A549 (cell line): ENCODE measurements at regions not wholly inside any gene's neighbourhood (a gene's known extent, or its start where the extent isn't known, plus 50 kb on each side); places are given as distances from the start of the nearest gene placed in this dataset.

Source experiments
- ATAC-seq, 2 experiments: fragments of 200-7000 bp in 1 of 2; fragments of >200 bp in 1 of 2; cut with Nextera tagmentation in 1 of 2; cut with Tn5 transposase in 1 of 2; 3 replicates each; pipeline versions ENCODE4 v1.8.0 to v1.9.1; 2018 to 2020; ENCODE audit warnings: mild to moderate bottlenecking in 1 of 2, moderate library complexity in 1 of 2
- CTCF ChIA-PET: fragments of 300-600 bp; sonication (Branson Sonifier 250); formaldehyde crosslinking; extraction: SDS; loops from one replicate; lab custom pipeline; 2021; ENCODE audit warnings: antibody characterized with exemption, inconsistent platforms; lab: Yijun Ruan, JAX
- POLR2A ChIA-PET: fragments of 350-600 bp; formaldehyde crosslinking; extraction: SDS; loops from one replicate; lab custom pipeline; 2021; ENCODE audit warnings: antibody characterized with exemption, inconsistent platforms; lab: Yijun Ruan, JAX
- DNase-seq, 2 experiments: peaks; one replicate each; pipeline versions ENCODE4 v3.0.0 to v3.0.0-alpha.2; 2011 to 2016; ENCODE audit warnings: low read depth in 1 of 2, low spot score in 1 of 2
- FAIRE-seq: peaks from 2 replicates; lab custom pipeline; 2011; peaks lifted over from hg19 to GRCh38; lab: Jason Lieb, UNC
- H3K27ac ChIP-seq, 2 experiments: fragments of >200 bp; sonication (Bioruptor Twin); formaldehyde crosslinking; 3 replicates each; pipeline ENCODE4 v1.5.1; 2016 to 2017
- H3K4me1 ChIP-seq: fragments of >200 bp; sonication (Bioruptor Twin); formaldehyde crosslinking; 3 replicates; pipeline ENCODE4 v1.6.1; 2016
- H3K4me2 ChIP-seq: fragments of >200 bp; sonication (Bioruptor Twin); formaldehyde crosslinking; 3 replicates; pipeline ENCODE4 v1.6.1; 2016
- H3K4me3 ChIP-seq: fragments of >200 bp; sonication (Bioruptor Twin); formaldehyde crosslinking; 3 replicates; pipeline ENCODE4 v1.5.1; 2016
- H3K9me3 ChIP-seq: fragments of >200 bp; sonication (Bioruptor Twin); formaldehyde crosslinking; 3 replicates; pipeline ENCODE4 v1.6.1; 2016
- BCL3 ChIP-seq: fragments of >200 bp; sonication (Bioruptor Twin); formaldehyde crosslinking; IDR thresholded peaks from 3 replicates; pipeline ENCODE4 v1.6.1; 2016
- CBX2 ChIP-seq: fragments of 200-600 bp; sonication (generic); IDR thresholded peaks from 2 replicates; pipeline ENCODE4 v1.6.1; 2016; ENCODE audit warnings: low read depth, mild to moderate bottlenecking, borderline replicate concordance
- CEBPB ChIP-seq, 2 experiments: fragments of >200 bp in 1 of 2; sonication (Bioruptor Twin) in 1 of 2; formaldehyde crosslinking in 1 of 2; IDR thresholded peaks; 2 replicates each; pipeline ENCODE4 v1.6.1; 2012 to 2016
- EHF ChIP-seq: fragments of 250-450 bp; sonication (Bioruptor Pico); IDR thresholded peaks from 2 replicates; pipeline ENCODE4 v1.5.0; 2020; ENCODE audit warnings: mild to moderate bottlenecking
- EP300 ChIP-seq, 2 experiments: fragments of >200 bp; sonication (Bioruptor Twin); formaldehyde crosslinking; IDR thresholded peaks; 2 replicates in 1 of 2; 3 replicates in 1 of 2; pipeline ENCODE4 v1.6.1; 2016 to 2017
- ESRRA ChIP-seq: fragments of 150-350 bp; IDR thresholded peaks from 2 replicates; pipeline ENCODE4 v1.6.1; 2014; ENCODE audit warnings: mild to moderate bottlenecking, low read length, borderline replicate concordance
- FOSL2 ChIP-seq, 2 experiments: fragments of 450-650 bp in 1 of 2; fragments of >200 bp in 1 of 2; sonication (Bioruptor Twin) in 1 of 2; formaldehyde crosslinking; IDR thresholded peaks; 2 replicates each; pipeline versions ENCODE4 v1.5.0 to v1.6.1; 2016 to 2020; ENCODE audit warnings: mild to moderate bottlenecking in 1 of 2, moderate library complexity in 1 of 2
- GATA3 ChIP-seq: IDR thresholded peaks from 2 replicates; pipeline ENCODE4 v1.6.1; 2012; ENCODE audit warnings: borderline replicate concordance
- HEYL ChIP-seq: fragments of 250-450 bp; sonication (Bioruptor Pico); IDR thresholded peaks from 2 replicates; pipeline ENCODE4 v1.8.0; 2021; ENCODE audit warnings: mild to moderate bottlenecking, moderate library complexity
- JUN ChIP-seq, 2 experiments: fragments of >200 bp; sonication (Bioruptor Twin); formaldehyde crosslinking; IDR thresholded peaks; 2 replicates in 1 of 2; 3 replicates in 1 of 2; pipeline ENCODE4 v1.6.1; 2016 to 2017
- JUNB ChIP-seq: fragments of >200 bp; sonication (Bioruptor Twin); formaldehyde crosslinking; IDR thresholded peaks from 2 replicates; pipeline ENCODE4 v1.6.1; 2016
- KDM5A ChIP-seq: fragments of 200-600 bp; sonication (generic); IDR thresholded peaks from 2 replicates; pipeline ENCODE4 v1.6.1; 2016; ENCODE audit warnings: antibody characterized with exemption, mild to moderate bottlenecking
- MAZ ChIP-seq: fragments of 150-350 bp; IDR thresholded peaks from 2 replicates; pipeline ENCODE4 v1.6.1; 2014; ENCODE audit warnings: antibody characterized with exemption, low read depth, low read length, borderline replicate concordance
- NPAS2 ChIP-seq: fragments of 250-450 bp; sonication (Bioruptor Pico); IDR thresholded peaks from 2 replicates; pipeline ENCODE4 v1.8.0; 2022; ENCODE audit warnings: mild to moderate bottlenecking, moderate library complexity, borderline replicate concordance
- POLR2AphosphoS2 ChIP-seq: conservative IDR thresholded peaks from 2 replicates; pipeline ENCODE4 v1.6.1; 2012; ENCODE audit warnings: low read length, improper control_type of control experiment, inconsistent platforms
- RAD21 ChIP-seq, 2 experiments: fragments of >200 bp in 1 of 2; sonication (Bioruptor Twin) in 1 of 2; formaldehyde crosslinking in 1 of 2; IDR thresholded peaks in 1 of 2; conservative IDR thresholded peaks in 1 of 2; 2 replicates in 1 of 2; 3 replicates in 1 of 2; pipeline ENCODE4 v1.6.1; 2012 to 2018; ENCODE audit warnings: inconsistent platforms in 1 of 2
- SMC3 ChIP-seq: fragments of >200 bp; sonication (Bioruptor Twin); formaldehyde crosslinking; IDR thresholded peaks from 3 replicates; pipeline ENCODE4 v1.6.1; 2018; ENCODE audit warnings: inconsistent platforms
- TFCP2L1 ChIP-seq: fragments of 250-450 bp; sonication (Bioruptor Pico); IDR thresholded peaks from 2 replicates; pipeline ENCODE4 v1.5.0; 2021; ENCODE audit warnings: mild to moderate bottlenecking
- WGBS: methylation state at CpG from one replicate; pipeline ENCODE4 v1.1.6; 2017; ENCODE audit errors: missing lambda C conversion rate; 5-methylcytosine and 5-hydroxymethylcytosine counted together

DNA sequence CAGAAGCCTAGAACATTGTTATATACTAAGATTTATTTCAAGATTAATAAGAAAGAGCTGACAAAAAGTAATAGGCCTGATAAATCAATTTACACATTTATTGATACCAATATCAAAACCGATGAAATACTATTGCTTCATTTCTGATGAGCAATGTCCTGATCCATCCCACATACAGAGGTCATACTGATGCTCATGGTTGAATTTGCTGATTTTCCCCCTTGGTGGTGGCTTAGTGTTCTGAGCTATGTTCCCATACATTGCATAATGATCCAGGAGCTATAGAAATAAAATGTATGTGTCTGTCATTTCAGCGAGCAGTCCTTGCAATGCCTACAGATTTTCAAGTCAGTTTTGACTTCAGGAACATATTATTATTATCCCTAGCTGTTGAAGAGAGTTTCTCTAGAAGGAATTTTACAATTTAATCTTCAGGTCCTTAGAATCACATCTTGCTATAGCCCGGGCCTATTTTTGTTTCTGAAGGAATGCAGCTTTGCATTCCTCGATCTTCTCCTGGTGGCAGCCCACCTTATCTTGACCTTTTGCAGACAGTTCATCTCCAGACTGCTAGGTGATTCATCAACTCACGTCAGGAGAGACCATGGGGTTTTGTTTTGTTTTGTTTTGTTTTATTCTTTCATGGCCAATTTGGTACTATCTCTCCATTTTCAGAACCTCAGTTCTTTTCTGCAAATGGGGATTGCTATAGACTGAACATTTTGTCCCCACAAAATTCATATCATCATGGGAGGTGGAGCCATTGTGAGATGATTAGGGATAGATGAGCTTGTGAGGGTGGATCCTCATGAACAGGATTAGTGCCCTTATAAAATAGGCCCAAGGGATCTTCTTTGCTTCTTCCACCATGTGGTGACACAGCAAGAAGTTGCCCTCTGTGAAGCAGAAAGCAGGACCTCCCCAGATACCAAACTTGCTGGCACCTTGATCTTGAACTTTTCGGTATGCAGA is 465.6 kb upstream of the IGFBP3 start (continued):
- TF ChIP-seq JUNB (0 out of 2 replicates have a peak, but pooled peaks have one; percentile 20), EHF (CRISPR knock-in tag) (no peak), RAD21 (conservative IDR thresholded peaks at IDR 0.05 in 1 of 2, IDR thresholded peaks at IDR 0.05 in 1 of 2) (no peak), POLR2AphosphoS2 (no peak)
- TF ChIP-seq, all 56 proteins: peak for 4

DNA sequence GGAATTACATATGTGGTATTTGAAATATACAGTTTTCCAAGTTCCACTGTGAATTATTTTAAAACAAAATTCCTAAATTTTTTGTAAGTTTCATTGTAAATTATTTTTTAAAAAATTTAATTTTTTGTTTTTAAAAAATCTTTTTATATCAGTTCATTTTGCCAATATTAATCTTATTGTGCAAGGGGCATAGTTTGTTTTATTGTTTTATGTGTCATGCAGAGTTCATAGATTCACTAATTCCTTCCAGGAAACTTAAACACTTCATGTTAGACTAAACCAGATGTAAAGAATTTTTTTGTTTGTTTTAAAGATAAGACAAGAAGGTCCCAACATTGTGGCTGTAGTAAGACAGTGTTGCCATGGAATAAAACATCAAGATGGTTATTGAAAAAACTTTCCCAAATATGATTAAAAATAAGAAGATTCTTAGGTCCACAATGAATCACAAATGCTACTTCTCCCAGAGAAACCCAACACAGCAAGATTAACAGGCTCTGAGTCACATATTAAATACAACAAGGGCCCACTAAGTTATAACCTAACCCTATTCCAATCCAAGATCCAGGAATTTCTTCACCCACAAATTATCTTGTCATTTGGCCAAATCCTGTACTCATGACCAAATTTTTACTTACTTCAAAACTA is 464.7 kb upstream of the IGFBP3 start:
- POLR2A ChIA-PET, result no interaction called here
- DNase-seq, result peak; percentile 31 to 79
- Histone ChIP-seq H3K4me2 (peak overlapping the region; percentile 59), H3K27ac (peak overlapping the region in 1 of 2 experiments; percentile 79; a peak in 4 of 6 replicates), H3K9me3 (peaks cover 13% of the 10 kb centered on the region), H3K4me1 (peaks cover 33% of the 10 kb centered on the region)
- CTCF ChIA-PET, result interaction anchor here (0.9 to 1.4 kb wide), 3 partner anchors 10 to 469 kb away, joined by 3 to 5 read pairs (median 4); no protein-coding TSS in a partner anchor
- no peak for FAIRE-seq
- peak; percentile 86 to 96 for ATAC-seq
- TF ChIP-seq RAD21 (conservative IDR thresholded peaks at IDR 0.05 in 1 of 2, IDR thresholded peaks at IDR 0.05 in 1 of 2), result peak in 1 of 2 experiments; percentile 43; a peak in 1 of 5 replicates
- no peak for TF ChIP-seq HEYL (CRISPR knock-in tag)
- TF ChIP-seq KDM5A, result no peak
- peak; percentile 58 to 79; a peak in 4 of 5 replicates for TF ChIP-seq EP300 (IDR thresholded peaks at IDR 0.05)
- TF ChIP-seq BCL3, result peak; percentile 46; the same call in 1 of the 3 replicates
- TF ChIP-seq FOSL2 (IDR thresholded peaks at IDR 0.05), result peak; percentile 81
- TF ChIP-seq FOSL2 (CRISPR knock-in tag; IDR thresholded peaks at IDR 0.05), result peak; percentile 84
- TF ChIP-seq JUN (IDR thresholded peaks at IDR 0.05), result peak; percentile 55 to 73
- peak in 1 of 2 experiments; percentile 61; a peak in 3 of 4 replicates for TF ChIP-seq CEBPB (IDR thresholded peaks at IDR 0.05)
- TF ChIP-seq JUNB, result peak; percentile 92
- TF ChIP-seq GATA3, result peak; percentile 80
- TF ChIP-seq SMC3, result peak; percentile 31; the same call in 1 of the 3 replicates
- no peak for TF ChIP-seq ESRRA
- TF ChIP-seq, all 56 proteins: peak for 9
- H3K4me3 ChIP-seq, result no peak overlapping the region

- POLR2A ChIA-PET, result no interaction called here
- WGBS, result 68% methylated on average over 2 of the region's 2 CpGs
- H3K4me2 ChIP-seq, result no peak overlapping the region
These were observed 462.5 kb upstream of the IGFBP3 start for GRCh38 chr7:46383605-46384004.

More at GRCh38 chr7:46383605-46384004, 462.5 kb upstream of the IGFBP3 start:
- no peak for ATAC-seq
- CTCF ChIA-PET, result interaction anchor here (0.9 kb wide), 1 partner anchor 465 kb away, joined by 3 read pairs; no protein-coding TSS in a partner anchor
- DNase-seq, result no peak
- Histone ChIP-seq H3K9me3 (peaks cover 13% of the 10 kb centered on the region), H3K27ac (peak overlapping the region in 1 of 2 experiments; percentile 67; a peak in 3 of 6 replicates), H3K4me3 (no peak overlapping the region), H3K4me1 (peaks cover 33% of the 10 kb centered on the region)
- no peak for TF ChIP-seq MAZ
- TF ChIP-seq TFCP2L1, result no peak
- no peak for TF ChIP-seq CBX2
- TF ChIP-seq NPAS2 (CRISPR knock-in tag), result no peak
- no peak for FAIRE-seq
